ENCODE measurements at regions not wholly inside any gene's neighbourhood (a gene's known extent, or its start where the extent isn't known, plus 50 kb on each side); places are given as distances from the start of the nearest gene placed in this dataset.
"Not testable (repeated sequence)": the region's sequence is repeated elsewhere in the genome, so short reads cannot be mapped to it uniquely, and the experiment has no call there.

DNA sequence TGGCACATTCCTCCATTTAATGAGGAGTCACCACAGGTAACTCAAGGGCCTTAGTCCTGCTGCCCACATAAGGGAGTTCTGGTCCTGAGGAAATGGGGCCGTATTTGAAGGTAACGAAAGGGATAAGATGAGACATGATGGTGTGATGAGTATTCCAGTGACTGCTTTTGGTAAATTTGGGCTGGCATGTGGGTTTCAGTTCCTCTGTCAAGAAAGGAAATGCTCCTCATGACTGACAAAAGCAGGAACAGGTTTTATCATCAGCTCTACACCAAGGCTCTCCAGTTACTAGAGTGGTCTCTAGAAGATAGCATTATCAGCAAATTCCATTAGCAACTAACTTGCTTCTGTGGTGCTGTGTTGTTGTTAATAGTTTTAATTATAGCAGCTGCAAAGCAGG, 161.8 kb upstream of the PTPN20 start:
- not testable (repeated sequence) for DNase-seq

DNA sequence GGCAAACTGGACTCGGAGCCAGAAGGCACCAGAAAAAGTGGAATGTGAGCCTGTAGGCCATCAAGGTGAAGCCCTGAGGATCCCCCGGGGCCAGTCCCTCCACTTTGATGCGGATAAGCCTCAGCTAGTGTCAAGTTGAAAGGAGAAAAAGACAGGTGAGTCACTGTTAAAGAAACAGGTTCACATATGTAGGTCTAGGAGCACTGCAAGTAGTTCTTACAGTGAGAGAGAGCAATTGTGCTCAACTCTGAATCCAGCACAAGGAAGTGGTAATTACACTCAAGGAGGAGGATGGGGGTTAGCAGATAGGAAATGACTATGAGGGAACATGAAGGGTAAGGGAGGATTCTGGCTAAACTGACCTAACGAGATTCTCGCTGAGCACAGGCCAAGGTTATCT, 157.5 kb upstream of the PTPN20 start:
- not testable (repeated sequence) for DNase-seq

DNA sequence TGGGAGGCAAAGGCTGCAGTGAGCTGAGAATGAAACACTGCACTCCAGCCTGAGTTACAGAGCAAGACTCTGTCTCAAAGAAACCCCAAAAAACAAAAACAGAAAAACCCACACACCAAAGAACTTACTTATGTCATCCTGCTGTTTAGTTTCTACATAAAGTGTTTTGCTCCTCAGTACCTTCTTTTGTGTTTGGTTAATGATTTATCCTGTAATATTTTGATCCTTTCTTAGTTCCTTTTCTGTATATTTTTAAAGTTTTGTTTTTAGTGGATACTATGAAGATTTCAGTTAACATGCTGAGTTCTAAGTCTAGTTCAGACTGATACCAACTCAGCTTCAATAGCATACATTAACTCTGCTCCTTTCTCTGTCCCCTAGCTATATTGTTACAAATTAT, 149.8 kb upstream of the PTPN20 start:
- DNase-seq, result not testable (repeated sequence)

DNA sequence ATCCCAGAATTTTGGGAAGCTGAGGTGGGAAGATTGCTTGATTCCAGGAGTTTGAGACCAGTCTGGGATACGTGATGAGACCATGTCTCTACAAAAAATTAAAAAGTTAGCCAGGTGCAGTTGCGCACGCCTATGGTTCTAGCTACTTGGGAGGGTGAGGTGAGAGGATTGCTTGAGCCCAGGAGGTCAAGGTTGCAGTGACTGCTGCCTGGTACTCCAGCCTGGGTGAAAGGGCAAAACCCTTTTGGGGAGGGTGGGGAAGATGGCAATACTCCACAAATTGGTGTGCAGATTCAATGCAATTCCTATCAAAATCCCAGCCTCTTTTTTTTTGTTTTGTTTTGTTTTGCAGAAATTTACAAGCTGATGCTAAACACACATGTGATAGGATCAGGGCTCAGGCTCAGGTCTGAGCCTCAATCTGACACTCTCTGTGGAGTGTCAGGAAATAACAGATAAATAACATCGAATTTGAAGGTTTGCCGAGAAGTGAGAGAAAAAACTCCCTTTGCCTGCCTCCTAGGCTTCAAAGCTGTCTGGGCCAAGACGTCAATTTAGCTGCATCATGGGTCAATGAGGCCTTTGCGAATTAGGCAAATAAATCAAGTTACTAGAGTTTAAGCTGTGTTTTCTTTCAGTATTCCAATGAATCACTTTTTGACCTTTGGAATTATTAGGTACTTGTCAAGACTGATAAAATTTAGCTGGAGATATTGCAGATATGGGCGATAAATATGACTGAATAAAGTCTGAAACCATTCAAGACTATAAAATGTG, 142.5 kb upstream of the PTPN20 start:
- not testable (repeated sequence) for DNase-seq

DNA sequence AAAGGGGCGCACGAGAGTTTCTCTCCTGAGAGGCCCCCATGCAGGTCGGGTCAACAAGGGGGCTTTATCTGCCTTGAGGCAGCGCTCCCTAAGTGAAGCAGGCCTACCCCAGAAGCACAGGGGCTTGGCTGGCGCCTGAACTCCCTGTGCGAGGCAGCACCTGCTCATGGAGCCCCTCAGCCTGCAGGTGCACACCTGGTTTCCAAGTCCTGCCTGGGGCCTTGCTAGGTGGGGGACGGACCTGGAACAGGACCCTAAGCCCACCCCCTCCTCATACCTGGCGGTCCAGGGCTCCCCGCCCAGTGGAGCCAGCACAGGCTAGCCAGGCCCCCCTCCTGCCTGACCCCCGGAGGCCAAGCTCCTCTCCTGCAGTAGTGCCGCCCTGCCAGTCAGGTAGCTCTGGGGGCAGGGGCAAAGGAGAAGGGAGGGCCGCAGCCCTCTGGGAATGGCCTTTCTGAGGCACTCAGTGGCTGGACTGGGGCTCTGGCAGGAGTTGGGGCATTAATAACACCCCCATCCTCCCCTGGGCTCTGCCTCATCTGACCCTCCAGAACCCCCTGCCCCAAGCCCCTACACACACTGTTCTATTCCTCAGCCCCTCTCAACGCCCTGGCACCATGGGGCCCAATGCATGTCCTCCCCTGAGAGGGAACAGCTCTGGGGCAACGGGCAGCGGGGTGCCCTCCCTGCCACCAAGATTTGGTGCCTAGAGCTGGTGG, 137.9 kb upstream of the PTPN20 start:
- not testable (repeated sequence) for DNase-seq

DNA sequence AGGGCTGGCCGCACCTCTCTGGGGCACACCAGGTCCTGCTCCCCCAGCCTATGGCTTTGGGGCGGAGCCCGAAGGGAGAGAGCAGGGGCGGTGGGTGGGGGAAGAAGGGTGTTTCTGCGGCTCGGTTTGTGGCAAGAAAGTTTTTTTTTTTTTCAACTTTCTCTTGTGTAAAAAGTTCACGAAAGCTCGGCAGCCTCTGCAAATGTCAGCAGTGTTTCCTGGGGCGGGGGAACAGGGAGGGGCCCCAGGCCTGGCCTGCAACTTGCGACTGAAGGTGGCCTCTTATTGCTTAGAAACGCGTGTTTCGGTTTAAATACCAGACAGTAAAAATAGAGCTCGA, 137.4 kb upstream of the PTPN20 start:
- not testable (repeated sequence) for DNase-seq

DNA sequence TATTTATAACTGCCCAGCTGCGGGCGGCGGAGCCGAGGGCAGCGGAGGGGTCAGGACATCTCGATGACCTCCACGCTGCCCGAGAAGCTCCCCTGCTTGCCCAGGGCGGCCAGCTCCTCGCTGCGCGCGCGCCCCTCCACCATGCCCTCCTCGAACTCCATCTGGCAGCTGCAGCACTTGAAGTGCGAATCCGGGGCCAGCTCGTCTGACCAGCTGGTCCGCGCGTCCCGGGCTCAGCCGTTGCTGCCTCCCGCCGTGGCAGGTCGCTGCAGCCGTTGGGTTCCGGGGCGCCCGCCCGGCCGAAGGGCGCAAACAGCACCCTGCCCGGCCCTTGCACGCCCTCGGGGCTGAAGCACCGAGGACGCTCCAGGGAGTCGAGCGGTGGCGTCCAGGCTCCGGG, 136.9 kb upstream of the PTPN20 start:
- not testable (repeated sequence) for DNase-seq

DNA sequence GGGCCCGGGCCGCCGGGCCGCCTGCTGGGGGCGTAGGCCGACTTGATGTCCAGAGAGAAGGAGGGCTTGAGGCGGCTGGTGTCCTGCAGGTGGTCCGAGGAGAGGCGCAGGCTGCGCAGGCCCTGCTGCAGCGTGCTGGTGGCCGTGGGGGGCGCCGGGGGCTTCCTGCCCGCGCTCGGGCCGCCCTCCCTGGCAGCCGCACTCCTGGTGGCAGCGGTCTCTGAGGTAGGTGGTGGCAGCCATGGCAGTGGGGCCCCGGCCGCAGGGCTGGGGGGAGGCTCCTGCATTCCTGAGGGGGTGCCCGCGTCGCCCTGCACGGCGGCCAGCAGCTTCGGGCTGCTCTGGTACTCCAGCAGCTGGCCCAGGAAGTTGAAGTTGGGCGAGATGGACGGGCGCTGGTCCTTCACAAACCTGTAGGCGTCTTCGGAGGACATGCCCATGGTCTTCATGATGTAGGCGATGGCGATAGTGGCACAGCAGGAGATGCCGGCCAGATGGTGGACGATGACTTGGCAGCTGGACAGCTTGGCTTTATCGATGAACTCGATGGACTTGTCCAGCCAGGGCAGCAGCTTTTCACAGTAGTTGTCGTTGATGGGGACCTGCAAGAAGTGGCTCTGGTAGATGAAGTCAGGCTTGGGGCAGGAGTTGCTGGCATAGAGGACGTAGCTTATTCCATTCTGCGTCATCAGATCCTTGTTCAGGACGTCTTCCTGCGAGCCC, 136.1 kb upstream of the PTPN20 start:
- DNase-seq, result not testable (repeated sequence)

DNA sequence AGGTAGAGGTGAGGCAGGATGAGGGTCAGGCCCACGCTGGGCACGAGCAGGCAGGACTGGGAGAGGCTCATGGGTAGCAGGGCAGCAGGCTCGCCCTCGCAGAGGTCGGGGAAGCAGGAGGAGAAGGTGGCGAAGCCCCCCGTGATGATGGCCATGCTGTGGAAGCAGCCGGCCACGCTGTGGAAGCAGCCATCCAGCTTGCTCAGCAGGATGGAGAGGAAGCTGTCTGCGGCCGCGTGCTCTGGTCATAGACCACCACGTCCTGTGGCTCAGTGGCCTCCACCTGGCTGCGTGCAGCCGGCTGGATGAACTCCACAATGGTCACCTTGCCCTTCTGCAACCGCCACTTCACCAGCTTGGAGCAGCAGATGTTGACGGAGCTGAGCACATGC, 135.6 kb upstream of the PTPN20 start:
- DNase-seq, result not testable (repeated sequence)

DNA sequence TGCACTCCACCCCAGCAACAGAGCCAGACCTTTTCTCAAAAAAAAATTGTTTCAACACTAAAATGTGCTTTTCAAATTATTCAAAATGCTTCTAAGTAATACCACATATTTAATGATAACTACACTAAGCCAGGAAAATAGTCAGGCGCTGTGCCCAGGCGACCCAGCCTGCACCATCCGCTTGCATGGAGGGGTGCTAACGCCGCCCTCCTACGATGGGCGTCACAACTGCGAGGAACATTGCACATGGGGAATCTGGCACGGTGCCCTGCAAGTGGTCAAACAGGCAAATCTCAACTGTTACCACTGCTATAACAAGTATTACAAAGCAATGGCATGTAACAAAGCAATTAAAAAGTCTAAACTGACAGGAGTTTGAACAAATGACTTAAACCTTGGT, 131.7 kb upstream of the PTPN20 start:
- DNase-seq, result not testable (repeated sequence)

DNA sequence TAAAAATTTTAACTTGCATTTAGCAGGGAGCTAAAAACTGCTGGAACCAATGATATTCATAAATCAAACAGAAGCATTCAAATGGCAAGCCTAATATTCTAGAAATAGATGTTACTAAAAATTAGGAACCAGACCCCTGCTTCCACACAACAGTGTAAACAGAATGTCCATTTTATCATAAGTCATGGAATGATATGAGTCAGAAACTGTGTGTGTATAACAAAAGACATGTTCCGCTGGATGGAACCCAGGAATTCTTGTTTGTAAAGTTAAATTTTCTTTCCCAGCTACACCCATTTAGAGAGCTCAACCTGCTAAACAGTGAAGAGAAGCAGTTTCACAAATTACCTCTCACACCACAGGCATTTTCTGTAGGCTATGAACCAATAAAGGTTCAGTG, 131.1 kb upstream of the PTPN20 start:
- not testable (repeated sequence) for DNase-seq

DNA sequence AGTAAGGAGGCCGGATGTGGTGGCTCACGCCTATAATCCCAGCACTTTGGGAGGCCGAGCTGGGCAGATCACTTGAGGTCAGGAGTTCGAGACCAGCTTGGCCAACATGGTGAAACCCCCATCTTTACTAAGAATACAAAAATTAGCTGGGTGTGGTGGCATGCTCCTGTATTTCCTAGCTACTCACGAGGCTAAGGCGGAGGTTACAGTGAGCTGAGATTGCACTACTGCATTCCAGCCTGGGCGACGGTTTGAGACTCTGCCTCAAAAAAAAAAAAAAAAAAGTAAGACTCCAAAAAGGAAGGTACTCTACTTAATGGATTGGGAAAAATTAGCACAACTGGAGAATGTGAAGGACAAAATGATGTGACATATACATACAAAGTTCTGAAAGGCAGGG, 130.2 kb upstream of the PTPN20 start:
- not testable (repeated sequence) for DNase-seq

DNA sequence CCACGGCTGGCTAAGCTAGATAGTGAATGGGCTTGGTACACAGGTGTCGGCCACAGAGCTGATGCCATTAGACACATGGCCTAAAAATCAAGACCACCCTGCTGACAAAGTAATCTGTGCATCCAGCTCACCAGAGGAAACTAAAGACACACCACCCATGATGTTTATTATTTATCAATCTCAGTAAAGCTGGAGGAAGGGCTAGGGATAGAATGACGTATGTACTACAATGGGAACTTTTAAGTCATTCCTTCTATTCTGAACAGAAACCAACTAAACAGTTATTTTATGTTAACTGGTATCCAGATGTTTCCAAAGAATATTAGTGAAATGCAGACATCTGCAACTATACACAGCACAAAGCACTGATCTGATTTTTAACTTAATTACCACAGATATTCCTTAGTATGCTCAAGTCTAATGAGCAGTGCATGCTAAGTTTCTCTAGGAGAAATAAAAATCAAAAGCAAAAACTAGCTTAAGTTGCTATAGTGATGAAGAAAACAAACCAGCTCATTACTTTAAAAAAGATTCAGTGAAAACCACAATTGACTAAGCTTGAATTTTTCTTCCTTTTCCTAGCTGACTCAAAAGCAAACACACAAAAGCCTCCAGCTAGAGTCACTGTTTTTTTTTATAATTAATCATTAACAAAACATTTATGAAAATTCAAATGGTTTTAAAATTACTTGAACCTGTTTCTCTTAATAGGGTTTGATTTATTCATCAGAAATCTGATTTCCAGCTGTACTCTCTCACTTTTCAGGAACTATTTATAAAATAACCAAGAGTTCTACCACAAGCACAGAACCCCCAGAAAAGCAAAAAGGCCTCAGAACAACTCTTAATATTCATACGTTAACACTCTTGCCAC, 129.0 kb upstream of the PTPN20 start:
- DNase-seq, result not testable (repeated sequence)

DNA sequence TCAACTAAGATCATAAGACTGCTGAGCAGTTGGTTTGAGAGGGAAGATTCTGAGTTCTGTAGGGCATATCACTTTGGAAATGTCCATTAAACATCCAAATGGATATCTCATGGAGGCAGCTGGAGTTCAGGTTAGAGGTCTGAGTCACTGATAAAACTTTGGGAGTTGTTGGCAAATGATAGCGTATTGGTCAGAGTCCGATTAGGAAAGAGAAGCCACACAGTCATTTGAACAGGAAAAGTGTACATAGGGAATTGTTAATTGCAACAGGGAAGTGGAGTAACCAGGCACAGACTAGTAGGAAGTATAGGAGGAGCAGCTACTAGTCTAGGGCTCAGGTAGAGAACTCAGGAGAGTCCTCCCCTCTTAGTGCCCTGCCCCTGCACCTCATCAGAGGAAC, 126.6 kb upstream of the PTPN20 start:
- not testable (repeated sequence) for DNase-seq

DNA sequence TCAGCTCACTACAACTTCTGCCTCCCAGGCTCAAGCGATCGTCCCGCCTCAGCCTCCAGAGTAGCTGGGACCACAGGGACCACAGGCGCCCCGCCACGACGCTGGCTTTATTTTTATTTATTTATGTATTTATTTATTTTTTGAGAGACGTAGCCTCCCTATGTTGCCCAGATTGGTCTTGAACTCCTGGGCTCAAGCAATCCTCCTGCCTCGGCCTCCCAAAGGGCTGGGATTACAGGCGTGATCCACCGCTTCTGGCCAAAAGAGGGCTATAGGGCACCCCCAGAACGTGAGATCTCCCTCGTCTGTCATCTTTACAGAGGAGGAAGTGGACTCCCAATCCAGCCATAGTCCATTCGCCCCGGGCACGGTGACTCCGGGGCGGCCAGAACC, 125.1 kb upstream of the PTPN20 start:
- DNase-seq, result not testable (repeated sequence)

DNA sequence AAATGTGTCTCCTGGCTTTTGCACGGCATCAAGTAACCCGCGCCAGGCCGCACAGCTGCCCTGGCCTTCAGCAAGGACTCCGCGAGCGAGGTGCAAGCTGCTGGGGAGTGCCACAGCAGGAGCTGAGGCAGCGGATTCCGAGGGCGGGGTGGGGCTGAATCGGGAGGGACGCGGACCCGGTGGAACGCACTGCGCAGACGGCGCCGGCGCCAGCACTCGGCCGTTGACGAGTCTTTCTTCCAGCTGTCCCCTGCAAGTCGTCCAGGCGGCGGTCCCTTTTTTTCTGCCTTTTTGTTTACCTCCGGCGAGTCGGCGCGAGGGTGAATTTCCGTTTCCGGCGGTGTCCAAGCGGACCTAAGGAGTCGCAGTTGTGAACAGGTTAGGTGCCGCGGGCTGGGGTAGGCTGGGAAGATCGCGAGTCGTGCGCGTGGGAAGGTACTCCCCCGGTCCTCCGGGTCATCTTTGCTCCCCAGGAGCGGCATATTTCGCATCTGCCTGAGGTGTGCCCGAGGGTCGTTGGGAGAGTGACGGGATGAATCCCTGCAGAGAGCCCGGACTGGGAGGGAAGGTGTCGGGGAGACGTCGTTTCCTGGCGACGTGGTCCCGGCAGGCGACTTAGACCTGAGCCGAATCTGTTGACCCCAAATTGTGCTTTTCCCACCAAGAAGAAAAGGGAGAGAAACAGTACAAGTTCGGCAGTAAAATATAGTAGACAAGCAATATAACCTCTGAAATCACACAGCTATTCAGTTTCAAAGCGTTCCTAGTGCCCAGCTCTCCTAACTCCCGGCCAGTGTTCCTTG, 124.5 kb upstream of the PTPN20 start:
- peak; percentile 67 for DNase-seq

DNA sequence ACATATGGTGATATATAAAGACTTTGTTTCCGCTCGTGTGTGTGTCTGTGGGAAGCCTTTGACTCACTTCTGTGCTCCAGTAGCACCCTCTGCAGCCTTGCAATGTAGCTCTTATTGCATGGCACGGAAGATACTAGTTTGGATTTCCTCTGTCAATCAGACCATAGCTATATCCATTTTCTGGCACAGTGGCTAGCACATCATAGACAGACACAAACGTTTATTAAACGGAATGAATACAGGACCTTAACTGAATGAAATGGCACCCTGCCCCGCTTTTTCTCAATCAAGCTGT, 124.0 kb upstream of the PTPN20 start:
- DNase-seq, result no peak

DNA sequence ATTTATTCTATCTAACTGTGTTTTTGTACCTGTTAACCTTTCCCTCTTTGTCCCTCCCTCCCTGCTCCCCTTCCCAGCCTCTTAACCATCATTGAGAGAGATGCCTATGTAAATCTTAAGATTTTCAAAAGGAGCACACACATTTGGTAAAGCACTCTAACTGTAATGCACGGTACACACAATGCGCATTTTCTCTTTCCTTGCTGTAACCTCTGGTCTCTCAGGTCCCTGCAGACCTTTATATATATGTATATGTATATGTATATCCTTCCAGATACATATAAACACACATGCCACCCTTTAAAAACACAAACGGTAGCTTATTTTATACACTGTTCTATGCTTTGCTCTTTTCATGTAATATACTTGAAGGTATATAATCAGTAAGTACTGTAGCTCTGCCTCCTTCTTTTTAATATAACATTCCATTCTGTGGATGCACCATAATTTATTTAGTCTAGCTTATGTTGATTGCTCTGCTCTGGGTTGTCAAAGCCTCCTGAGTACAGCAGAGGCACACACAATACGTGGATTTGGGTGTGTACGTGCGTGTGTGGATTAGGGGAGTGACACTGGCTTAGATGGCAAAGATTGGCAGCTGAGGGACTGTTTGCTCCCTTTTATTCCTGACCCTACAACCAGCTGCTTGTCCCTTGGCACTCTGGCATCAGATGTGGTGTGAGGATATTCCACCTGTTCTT, 118.4 kb upstream of the PTPN20 start:
- DNase-seq, result not testable (repeated sequence)

DNA sequence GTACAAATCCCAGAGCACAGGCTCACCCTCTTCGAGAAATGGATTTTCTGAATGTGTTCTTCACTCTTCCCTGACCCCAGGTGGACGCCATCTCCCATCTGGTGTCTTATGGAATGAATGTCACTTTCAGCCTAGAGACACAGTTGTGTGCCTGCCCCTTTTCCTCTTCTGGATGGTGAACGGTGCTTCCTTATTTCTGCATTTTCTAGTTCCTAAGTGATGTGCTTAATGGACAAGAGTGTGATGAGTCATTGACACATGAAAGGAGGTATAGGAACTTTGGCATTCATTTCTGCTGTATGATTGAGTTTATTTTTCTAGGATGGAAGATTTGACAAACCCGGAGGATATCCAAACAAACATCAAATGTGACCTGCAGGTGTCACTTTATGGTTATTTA, 114.9 kb upstream of the PTPN20 start:
- not testable (repeated sequence) for DNase-seq

DNA sequence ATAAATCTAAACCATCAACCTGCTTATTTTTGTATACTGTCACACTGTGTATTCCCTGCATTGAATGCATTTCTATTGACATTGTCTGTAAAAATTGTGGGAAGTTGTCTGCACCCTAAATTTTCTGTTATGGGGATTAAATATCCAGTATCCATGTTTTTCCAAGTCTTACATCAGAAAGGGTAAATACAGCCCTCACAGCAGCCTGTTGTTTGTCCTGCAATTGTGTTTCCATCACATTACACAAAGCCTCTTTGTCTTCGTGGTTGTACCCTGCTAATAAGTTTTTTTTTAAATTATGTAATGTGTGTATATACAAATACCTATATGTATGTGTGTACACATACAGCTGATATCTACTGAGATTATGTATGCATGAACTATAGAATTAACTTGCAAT, 109.2 kb upstream of the PTPN20 start:
- not testable (repeated sequence) for DNase-seq

DNA sequence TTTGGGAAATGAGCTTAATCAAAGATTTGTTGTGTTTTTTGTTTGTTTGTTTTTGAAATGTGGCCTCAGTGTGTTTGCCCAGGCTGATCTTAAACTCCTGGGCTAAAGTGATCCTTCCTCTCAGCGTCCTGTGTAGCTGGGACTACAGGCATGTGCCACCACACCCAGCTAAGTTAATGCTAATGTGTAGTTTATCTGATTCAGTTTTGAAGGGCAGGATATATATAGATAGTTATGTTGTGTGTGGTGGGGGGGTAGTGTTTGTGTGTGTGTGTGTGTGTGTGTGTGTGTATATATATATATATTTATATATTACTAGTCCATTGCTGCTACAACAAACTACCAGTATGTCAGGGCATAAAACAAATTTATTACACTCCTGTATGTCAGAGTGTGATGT, 108.1 kb upstream of the PTPN20 start:
- not testable (repeated sequence) for DNase-seq
